ENCODE measurements at regions not wholly inside any gene's neighbourhood (a gene's known extent, or its start where the extent isn't known, plus 50 kb on each side); places are given as distances from the start of the nearest gene placed in this dataset. TPM values are rescaled to one million over a fixed set of nuclear protein-coding genes. Genes with fewer than 3 reads are reported as not detected.

- no peaks in the 10 kb centered on the region for H3K27me3 ChIP-seq (ENCODE audit: control insufficient read depth, insufficient read depth, low read length)
- POLR2A ChIA-PET: no interaction called here
- CTCF ChIA-PET: no interaction called here
- no peak for DNase-seq (ENCODE audit: low read depth)
- no peak overlapping the region for H3K4me3 ChIP-seq (ENCODE audit: low read depth, low read length)
- no peaks in the 10 kb centered on the region for H3K36me3 ChIP-seq (ENCODE audit: control insufficient read depth, insufficient read depth, low read length)
- no peak for TF ChIP-seq CTCF (IDR thresholded peaks at IDR 0.05; ENCODE audit: insufficient read depth, low read depth, low read length)
Observed at GRCh38 chr3:180538493-180538892, 63.5 kb upstream of the TTC14 start.

GRCh38 chr3:180543877-180544276 is 58.1 kb upstream of the TTC14 start:
- ChIA-PET CTCF (no interaction called here), POLR2A (no interaction called here)
- no peak overlapping the region for H3K4me3 ChIP-seq (ENCODE audit: low read depth, low read length)
- DNase-seq (ENCODE audit: low read depth): no peak
- H3K36me3 ChIP-seq (ENCODE audit: control insufficient read depth, insufficient read depth, low read length): no peaks in the 10 kb centered on the region
- H3K27me3 ChIP-seq (ENCODE audit: control insufficient read depth, insufficient read depth, low read length): no peaks in the 10 kb centered on the region
- no peak for TF ChIP-seq CTCF (IDR thresholded peaks at IDR 0.05; ENCODE audit: insufficient read depth, low read depth, low read length)

- no peaks in the 10 kb centered on the region for H3K27me3 ChIP-seq (ENCODE audit: control insufficient read depth, insufficient read depth, low read length)
- ChIA-PET CTCF (no interaction called here), POLR2A (no interaction called here)
- no peak overlapping the region for H3K4me3 ChIP-seq (ENCODE audit: low read depth, low read length)
- TF ChIP-seq CTCF (IDR thresholded peaks at IDR 0.05; ENCODE audit: insufficient read depth, low read depth, low read length): no peak
- H3K36me3 ChIP-seq (ENCODE audit: control insufficient read depth, insufficient read depth, low read length): no peaks in the 10 kb centered on the region
- no peak for DNase-seq (ENCODE audit: low read depth)
Observed at GRCh38 chr3:180546863-180547262, 55.1 kb upstream of the TTC14 start.

- Histone ChIP-seq H3K36me3 (ENCODE audit: control insufficient read depth, insufficient read depth, low read length) (no peaks in the 10 kb centered on the region), H3K4me3 (ENCODE audit: low read depth, low read length) (no peak overlapping the region), H3K27me3 (ENCODE audit: control insufficient read depth, insufficient read depth, low read length) (no peaks in the 10 kb centered on the region)
- ChIA-PET CTCF (no interaction called here), POLR2A (no interaction called here)
- TF ChIP-seq CTCF (IDR thresholded peaks at IDR 0.05; ENCODE audit: insufficient read depth, low read depth, low read length): no peak
- DNase-seq (ENCODE audit: low read depth): no peak
Observed at GRCh38 chr3:180548050-180548449, 53.9 kb upstream of the TTC14 start.

Small RNA genes in the stretch of these regions (small RNA-seq; reads per million reads assigned to genes)
- gene AC134503.1 (ENCODE audit: insufficient read length, low read depth, low replicate concordance) (not detected), gene RF00096 (ENCODE audit: insufficient read length, low read depth, low replicate concordance) (not detected), gene RNA5SP149 (ENCODE audit: insufficient read length, low read depth, low replicate concordance) (not detected)

Data from BJ (cell line).